T-helper 17 cell (primary cell): ENCODE measurements at regions not wholly inside any gene's neighbourhood (a gene's known extent, or its start where the extent isn't known, plus 50 kb on each side); places are given as distances from the start of the nearest gene placed in this dataset.
"Not testable (repeated sequence)": the region's sequence is repeated elsewhere in the genome, so short reads cannot be mapped to it uniquely, and the experiment has no call there.

Experiments
- ATAC-seq: fragments of 150-1000 bp; cut with Tn5 transposase; 2 replicates; pipeline ENCODE4 v1.10.0; 2021; ENCODE audit warnings: mild to moderate bottlenecking, moderate library complexity
- DNase-seq, 3 donors: peaks; one replicate each; pipeline versions ENCODE4 v3.0.0 to v3.0.0-alpha.2; 2020 to 2021
- H3K9me3 ChIP-seq: one replicate; pipeline ENCODE4 v1.7.0; 2013; ENCODE audit warnings: low read length, mild to moderate bottlenecking; ENCODE audit not compliant: control insufficient read depth, poor library complexity, severe bottlenecking
- H3K27ac Mint-ChIP-seq: one replicate; pipeline ENCODE4 v1.8.0; 2022; ENCODE audit warnings: mild to moderate bottlenecking, moderate library complexity, mixed read lengths
- H3K27me3 Mint-ChIP-seq: one replicate; pipeline ENCODE4 v1.8.0; 2022; ENCODE audit warnings: mixed read lengths
- H3K36me3 Mint-ChIP-seq: one replicate; pipeline ENCODE4 v1.8.0; 2022; ENCODE audit warnings: low read depth, mixed read lengths
- H3K4me1 Mint-ChIP-seq: one replicate; pipeline ENCODE4 v1.8.0; 2022; ENCODE audit warnings: mild to moderate bottlenecking, mixed read lengths
- H3K4me3 Mint-ChIP-seq: one replicate; pipeline ENCODE4 v1.8.0; 2022; ENCODE audit warnings: mild to moderate bottlenecking, moderate library complexity, mixed read lengths

- Mint-ChIP-seq H3K4me1 (no peaks in the 10 kb centered on the region), H3K4me3 (no peak overlapping the region), H3K27ac (no peak overlapping the region), H3K27me3 (no peaks in the 10 kb centered on the region), H3K36me3 (no peaks in the 10 kb centered on the region)
- H3K9me3 ChIP-seq = no peaks in the 10 kb centered on the region
- DNase-seq (no peak), ATAC-seq (no peak)
These were observed 193.1 kb upstream of the XIRP2 start for GRCh38 chr2:166695154-166695553.

GRCh38 chr2:166686057-166686456 lies 192.0 kb upstream of the SCN7A start:
- ATAC-seq, H3K27me3 Mint-ChIP-seq, H3K27ac Mint-ChIP-seq, H3K36me3 Mint-ChIP-seq, H3K4me3 Mint-ChIP-seq, H3K4me1 Mint-ChIP-seq, DNase-seq, H3K9me3 ChIP-seq: not testable (repeated sequence)

GRCh38 chr2:166677996-166678395 lies 183.9 kb upstream of the SCN7A start:
- ATAC-seq = no peak
- no peak for DNase-seq
- H3K9me3 ChIP-seq = no peaks in the 10 kb centered on the region
- H3K4me1 Mint-ChIP-seq = no peaks in the 10 kb centered on the region
- no peaks in the 10 kb centered on the region for H3K27me3 Mint-ChIP-seq
- H3K4me3 Mint-ChIP-seq = no peak overlapping the region
- H3K27ac Mint-ChIP-seq = no peak overlapping the region
- no peaks in the 10 kb centered on the region for H3K36me3 Mint-ChIP-seq

GRCh38 chr2:166676716-166677115 lies 182.7 kb upstream of the SCN7A start:
- Mint-ChIP-seq H3K36me3 (no peaks in the 10 kb centered on the region), H3K27ac (no peak overlapping the region), H3K4me1 (no peaks in the 10 kb centered on the region), H3K27me3 (no peaks in the 10 kb centered on the region), H3K4me3 (no peak overlapping the region)
- no peak for ATAC-seq
- DNase-seq = no peak
- no peaks in the 10 kb centered on the region for H3K9me3 ChIP-seq

- Mint-ChIP-seq H3K36me3 (no peaks in the 10 kb centered on the region), H3K27ac (no peak overlapping the region), H3K4me3 (no peak overlapping the region), H3K4me1 (no peaks in the 10 kb centered on the region), H3K27me3 (no peaks in the 10 kb centered on the region)
- ATAC-seq (no peak), DNase-seq (no peak)
- no peaks in the 10 kb centered on the region for H3K9me3 ChIP-seq
These were observed 181.5 kb upstream of the SCN7A start for GRCh38 chr2:166675553-166675952.

- Mint-ChIP-seq H3K27me3 (no peaks in the 10 kb centered on the region), H3K4me1 (no peaks in the 10 kb centered on the region), H3K36me3 (no peaks in the 10 kb centered on the region), H3K27ac (no peak overlapping the region), H3K4me3 (no peak overlapping the region)
- ATAC-seq = no peak
- DNase-seq = no peak
- no peaks in the 10 kb centered on the region for H3K9me3 ChIP-seq
These were observed 179.9 kb upstream of the SCN7A start for GRCh38 chr2:166673986-166674385.

- DNase-seq = no peak
- H3K9me3 ChIP-seq = no peaks in the 10 kb centered on the region
- Mint-ChIP-seq H3K4me3 (no peak overlapping the region), H3K36me3 (no peaks in the 10 kb centered on the region), H3K4me1 (no peaks in the 10 kb centered on the region), H3K27ac (no peak overlapping the region), H3K27me3 (no peaks in the 10 kb centered on the region)
- no peak for ATAC-seq
These were observed 177.8 kb upstream of the SCN7A start for GRCh38 chr2:166671801-166672200.

- no peak for DNase-seq
- Mint-ChIP-seq H3K4me1 (no peaks in the 10 kb centered on the region), H3K36me3 (no peaks in the 10 kb centered on the region), H3K4me3 (no peak overlapping the region), H3K27me3 (no peaks in the 10 kb centered on the region), H3K27ac (no peak overlapping the region)
- no peak for ATAC-seq
- H3K9me3 ChIP-seq = no peaks in the 10 kb centered on the region
These were observed 177.2 kb upstream of the SCN7A start for GRCh38 chr2:166671235-166671634.

- DNase-seq = no peak
- H3K27me3 Mint-ChIP-seq = no peaks in the 10 kb centered on the region
These were observed 172.2 kb upstream of the SCN7A start for GRCh38 chr2:166665991-166666940.

GRCh38 chr2:166661824-166662223 lies 167.8 kb upstream of the SCN7A start:
- ATAC-seq (no peak), DNase-seq (no peak)
- Mint-ChIP-seq H3K4me3 (no peak overlapping the region), H3K36me3 (no peaks in the 10 kb centered on the region), H3K4me1 (no peaks in the 10 kb centered on the region), H3K27ac (no peak overlapping the region), H3K27me3 (no peaks in the 10 kb centered on the region)
- H3K9me3 ChIP-seq = no peaks in the 10 kb centered on the region

More at GRCh38 chr2:166665991-166666940, 172.2 kb upstream of the SCN7A start:
- H3K4me3 Mint-ChIP-seq = no peak overlapping the region
- no peak overlapping the region for H3K27ac Mint-ChIP-seq
- no peak for ATAC-seq
- no peaks in the 10 kb centered on the region for H3K9me3 ChIP-seq
- H3K36me3 Mint-ChIP-seq = no peaks in the 10 kb centered on the region
- H3K4me1 Mint-ChIP-seq = no peaks in the 10 kb centered on the region

- ATAC-seq (no peak), DNase-seq (no peak)
- H3K27ac Mint-ChIP-seq = no peak overlapping the region
- no peaks in the 10 kb centered on the region for H3K4me1 Mint-ChIP-seq
- no peaks in the 10 kb centered on the region for H3K27me3 Mint-ChIP-seq
- H3K36me3 Mint-ChIP-seq = no peaks in the 10 kb centered on the region
- H3K9me3 ChIP-seq = no peaks in the 10 kb centered on the region
- H3K4me3 Mint-ChIP-seq = no peak overlapping the region
These were observed 167.3 kb upstream of the SCN7A start for GRCh38 chr2:166661391-166661790.

GRCh38 chr2:166658901-166659300 lies 164.9 kb upstream of the SCN7A start:
- H3K9me3 ChIP-seq = no peaks in the 10 kb centered on the region
- DNase-seq (no peak), ATAC-seq (no peak)
- Mint-ChIP-seq H3K27me3 (no peaks in the 10 kb centered on the region), H3K27ac (no peak overlapping the region), H3K4me1 (no peaks in the 10 kb centered on the region), H3K4me3 (no peak overlapping the region), H3K36me3 (no peaks in the 10 kb centered on the region)

- no peak for ATAC-seq
These were observed 159.2 kb upstream of the SCN7A start for GRCh38 chr2:166653185-166653813.

GRCh38 chr2:166651991-166652390 lies 157.9 kb upstream of the SCN7A start:
- ATAC-seq = no peak
- no peaks in the 10 kb centered on the region for H3K36me3 Mint-ChIP-seq
- H3K9me3 ChIP-seq = no peaks in the 10 kb centered on the region
- H3K27ac Mint-ChIP-seq = no peak overlapping the region
- DNase-seq = no peak
- H3K4me1 Mint-ChIP-seq = no peaks in the 10 kb centered on the region
- H3K4me3 Mint-ChIP-seq = no peak overlapping the region
- H3K27me3 Mint-ChIP-seq = no peaks in the 10 kb centered on the region

More at GRCh38 chr2:166653185-166653813, 159.2 kb upstream of the SCN7A start:
- no peak overlapping the region for H3K27ac Mint-ChIP-seq
- H3K4me1 Mint-ChIP-seq = no peaks in the 10 kb centered on the region
- no peak overlapping the region for H3K4me3 Mint-ChIP-seq
- H3K9me3 ChIP-seq = no peaks in the 10 kb centered on the region
- H3K36me3 Mint-ChIP-seq = no peaks in the 10 kb centered on the region
- no peaks in the 10 kb centered on the region for H3K27me3 Mint-ChIP-seq
- no peak for DNase-seq
